Naive B cell (primary cell): ENCODE measurements at regions not wholly inside any gene's neighbourhood (a gene's known extent, or its start where the extent isn't known, plus 50 kb on each side); places are given as distances from the start of the nearest gene placed in this dataset.
"Not testable (repeated sequence)": the region's sequence is repeated elsewhere in the genome, so short reads cannot be mapped to it uniquely, and the experiment has no call there.

ENCODE experiments used
- ATAC-seq, 2 donors: fragments of 150-1000 bp; cut with Tn5 transposase; 2 replicates each; pipeline ENCODE4 v1.10.0; 2021; ENCODE audit warnings: low read depth in 2 of 2, mild to moderate bottlenecking in 2 of 2, moderate library complexity in 2 of 2
- DNase-seq: peaks from one replicate; pipeline ENCODE4 v3.0.0; 2022
- H3K27ac Mint-ChIP-seq, 6 donors: one replicate each; pipeline ENCODE4 v1.8.0; 2020 to 2022; ENCODE audit warnings: mild to moderate bottlenecking in 6 of 6, mixed read lengths in 6 of 6, moderate library complexity in 5 of 6, inconsistent platforms in 2 of 6
- H3K27me3 Mint-ChIP-seq, 3 donors: one replicate each; pipeline ENCODE4 v1.8.0; 2021 to 2022; ENCODE audit warnings: mixed read lengths in 3 of 3, mild to moderate bottlenecking in 1 of 3
- H3K36me3 Mint-ChIP-seq, 2 donors: one replicate each; pipeline ENCODE4 v1.8.0; 2020 to 2022; ENCODE audit warnings: mixed read lengths in 2 of 2, inconsistent platforms in 1 of 2, mild to moderate bottlenecking in 1 of 2
- H3K4me1 Mint-ChIP-seq, 3 donors: one replicate each; pipeline ENCODE4 v1.8.0; 2020 to 2022; ENCODE audit warnings: mixed read lengths in 3 of 3, inconsistent platforms in 1 of 3, mild to moderate bottlenecking in 1 of 3, moderate library complexity in 1 of 3
- H3K4me3 Mint-ChIP-seq, 8 donors: one replicate each; pipeline ENCODE4 v1.8.0; 2020 to 2022; ENCODE audit warnings: mild to moderate bottlenecking in 8 of 8, mixed read lengths in 8 of 8, moderate library complexity in 8 of 8, inconsistent platforms in 2 of 8
- H3K9me3 Mint-ChIP-seq, 7 donors: one replicate each; pipeline ENCODE4 v1.8.0; 2020 to 2022; ENCODE audit warnings: mixed read lengths in 7 of 7, mild to moderate bottlenecking in 5 of 7, inconsistent platforms in 2 of 7, moderate library complexity in 1 of 7

GRCh38 chr1:190881064-190881463, 403.4 kb upstream of the BRINP3 start:
- no peak for ATAC-seq
- Mint-ChIP-seq H3K4me3 (peak overlapping the region in 1 of 8 donors; percentile 63), H3K27me3 (no peaks in the 10 kb centered on the region), H3K27ac (no peak overlapping the region), H3K9me3 (peaks cover 0 to 3% (median 2%) of the 10 kb centered on the region in 7 donors), H3K36me3 (no peaks in the 10 kb centered on the region), H3K4me1 (no peaks in the 10 kb centered on the region)
- no peak for DNase-seq

DNA sequence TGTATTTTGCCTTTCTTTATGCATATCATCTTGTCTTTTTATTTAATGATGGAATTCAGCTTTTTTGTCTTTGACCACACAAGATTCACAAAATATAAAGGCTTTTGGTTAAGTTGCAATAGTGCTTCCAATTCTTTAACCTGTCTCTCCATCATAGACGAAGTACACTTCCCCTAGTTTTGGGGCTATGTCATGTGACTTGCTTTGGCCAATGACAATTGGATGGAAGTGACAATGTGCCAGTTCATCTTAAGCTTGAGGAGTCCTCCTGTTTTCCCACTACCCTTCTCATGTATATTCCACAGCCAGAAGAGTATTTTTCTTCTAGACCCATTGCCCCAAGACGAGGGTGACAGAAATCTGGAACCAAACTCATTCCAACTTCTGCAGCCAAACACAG, 419.6 kb upstream of the BRINP3 start:
- Mint-ChIP-seq H3K4me3 (no peak overlapping the region), H3K27me3 (no peaks in the 10 kb centered on the region), H3K36me3 (no peaks in the 10 kb centered on the region), H3K9me3 (peaks cover 0 to 14% (median 4%) of the 10 kb centered on the region in 7 donors), H3K27ac (no peak overlapping the region), H3K4me1 (no peaks in the 10 kb centered on the region)
- ATAC-seq (no peak), DNase-seq (no peak)

- Mint-ChIP-seq H3K27me3 (no peaks in the 10 kb centered on the region), H3K4me1 (no peaks in the 10 kb centered on the region), H3K9me3 (peaks cover 0 to 9% (median 2%) of the 10 kb centered on the region in 7 donors), H3K4me3 (no peak overlapping the region), H3K27ac (peak overlapping the region in 1 of 6 donors; percentile 46), H3K36me3 (no peaks in the 10 kb centered on the region)
- ATAC-seq (no peak), DNase-seq (no peak)
Observed at GRCh38 chr1:190904091-190904695, 426.5 kb upstream of the BRINP3 start.

DNA sequence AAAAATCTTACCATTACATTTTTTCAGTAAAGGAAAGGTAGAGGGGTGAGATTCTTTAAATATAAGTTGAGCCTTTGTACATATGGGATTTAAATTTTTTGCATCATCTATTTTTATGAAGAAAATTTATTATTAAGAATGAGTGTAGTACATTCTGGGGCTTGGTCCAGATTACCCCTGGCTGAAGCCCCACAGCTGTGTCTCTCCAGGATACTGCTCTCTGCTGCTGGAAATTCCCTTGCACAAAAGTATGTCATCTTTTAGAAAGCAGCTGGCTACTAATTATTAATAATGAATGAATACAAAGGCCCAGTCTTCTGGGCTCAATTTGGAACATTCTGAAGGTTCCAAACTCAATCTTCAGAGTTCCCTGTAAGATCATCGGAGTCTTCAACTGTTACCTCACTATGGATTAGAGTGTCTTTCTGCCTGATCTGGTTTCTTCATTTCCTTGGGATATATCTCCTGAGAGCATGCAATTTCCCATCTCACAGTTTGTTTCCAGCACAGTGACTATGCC, 428.6 kb upstream of the BRINP3 start:
- Mint-ChIP-seq H3K9me3 (peaks cover 0 to 4% (median 2%) of the 10 kb centered on the region in 7 donors), H3K4me3 (no peak overlapping the region), H3K27me3 (no peaks in the 10 kb centered on the region), H3K4me1 (no peaks in the 10 kb centered on the region), H3K27ac (no peak overlapping the region), H3K36me3 (no peaks in the 10 kb centered on the region)
- ATAC-seq (no peak), DNase-seq (no peak)

GRCh38 chr1:190908246-190908645, 430.6 kb upstream of the BRINP3 start:
- Mint-ChIP-seq H3K27ac (no peak overlapping the region), H3K36me3 (no peaks in the 10 kb centered on the region), H3K4me1 (no peaks in the 10 kb centered on the region), H3K27me3 (no peaks in the 10 kb centered on the region), H3K9me3 (peaks cover 0 to 10% (median 2%) of the 10 kb centered on the region in 7 donors), H3K4me3 (no peak overlapping the region)
- no peak for ATAC-seq
- no peak for DNase-seq

DNA sequence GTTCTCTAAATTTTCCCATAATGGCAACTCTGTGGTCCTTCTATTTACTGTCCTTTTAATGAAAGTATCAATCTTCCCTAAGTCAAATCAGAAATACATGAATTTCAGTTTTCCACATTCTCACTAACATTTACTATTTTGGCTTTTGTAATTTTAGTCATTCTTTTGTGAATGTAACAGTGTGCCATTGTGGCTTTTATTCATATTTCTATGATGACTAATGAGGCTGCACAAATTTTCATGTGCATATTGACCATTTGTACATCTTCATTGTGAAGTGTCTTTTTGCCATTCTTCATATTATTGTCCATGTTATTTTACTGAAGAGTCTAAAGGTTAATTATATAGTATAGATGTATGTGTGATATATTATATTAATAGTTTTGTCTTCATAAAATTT, 431.0 kb upstream of the BRINP3 start:
- ATAC-seq: no peak
- Mint-ChIP-seq H3K4me1 (no peaks in the 10 kb centered on the region), H3K27me3 (no peaks in the 10 kb centered on the region), H3K4me3 (no peak overlapping the region), H3K9me3 (peaks cover 0 to 15% (median 2%) of the 10 kb centered on the region in 7 donors), H3K36me3 (no peaks in the 10 kb centered on the region), H3K27ac (no peak overlapping the region)
- no peak for DNase-seq

DNA sequence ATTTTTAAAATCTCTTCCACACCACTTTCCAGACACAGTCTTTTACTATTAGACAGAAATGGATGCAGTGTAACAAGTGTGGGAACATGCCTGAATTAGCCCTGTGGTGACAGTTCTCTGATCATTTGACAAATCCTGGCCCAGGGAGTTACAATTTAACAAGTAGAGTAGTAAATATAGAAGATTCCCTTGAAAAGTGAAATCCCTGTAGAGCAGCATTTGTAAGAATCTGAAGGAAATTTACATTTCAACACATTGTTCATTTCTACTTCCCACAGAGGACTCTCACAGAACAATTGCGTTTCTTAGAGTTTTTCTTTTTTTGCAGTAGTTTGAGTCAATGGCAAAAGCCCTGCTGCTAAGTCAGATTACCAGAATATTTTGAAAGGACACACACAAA, 458.3 kb upstream of the BRINP3 start:
- DNase-seq: no peak
- H3K9me3 Mint-ChIP-seq: peaks cover 0 to 4% (median 0%) of the 10 kb centered on the region in 7 donors
- H3K36me3 Mint-ChIP-seq: no peaks in the 10 kb centered on the region
- H3K27me3 Mint-ChIP-seq: no peaks in the 10 kb centered on the region
- no peak for ATAC-seq
- no peaks in the 10 kb centered on the region for H3K4me1 Mint-ChIP-seq
- H3K27ac Mint-ChIP-seq: no peak overlapping the region
- no peak overlapping the region for H3K4me3 Mint-ChIP-seq

- no peak for DNase-seq
- H3K4me1 Mint-ChIP-seq: no peaks in the 10 kb centered on the region
- H3K27ac Mint-ChIP-seq: no peak overlapping the region
- ATAC-seq: no peak
- H3K36me3 Mint-ChIP-seq: no peaks in the 10 kb centered on the region
- peaks cover 0 to 4% (median 0%) of the 10 kb centered on the region in 7 donors for H3K9me3 Mint-ChIP-seq
- H3K4me3 Mint-ChIP-seq: no peak overlapping the region
- no peaks in the 10 kb centered on the region for H3K27me3 Mint-ChIP-seq
Observed at GRCh38 chr1:190936337-190936736, 458.7 kb upstream of the BRINP3 start.

DNA sequence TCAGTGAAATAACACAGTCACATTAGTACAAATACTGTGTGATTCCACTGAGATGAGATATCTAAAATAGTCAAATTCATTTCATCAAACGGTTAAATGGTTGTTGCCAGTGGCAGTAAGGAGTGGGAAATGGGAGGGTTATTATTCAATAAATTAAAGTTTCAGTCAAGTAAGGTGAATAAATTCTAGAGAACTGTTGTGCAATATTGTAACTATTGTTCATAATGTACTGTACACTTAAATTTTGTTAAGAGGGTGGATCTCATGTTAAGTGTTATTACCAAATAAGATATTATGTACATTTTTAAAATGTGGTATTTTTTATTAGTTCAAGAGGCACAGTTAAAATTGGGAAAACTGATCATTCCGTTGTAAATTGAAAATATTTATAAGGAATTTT, 463.3 kb upstream of the BRINP3 start:
- no peak for DNase-seq
- no peaks in the 10 kb centered on the region for H3K4me1 Mint-ChIP-seq
- no peaks in the 10 kb centered on the region for H3K36me3 Mint-ChIP-seq
- no peak for ATAC-seq
- no peak overlapping the region for H3K4me3 Mint-ChIP-seq
- H3K27me3 Mint-ChIP-seq: no peaks in the 10 kb centered on the region
- peaks cover 0 to 3% (median 0%) of the 10 kb centered on the region in 7 donors for H3K9me3 Mint-ChIP-seq
- peak overlapping the region in 1 of 6 donors; percentile 58 for H3K27ac Mint-ChIP-seq

DNA sequence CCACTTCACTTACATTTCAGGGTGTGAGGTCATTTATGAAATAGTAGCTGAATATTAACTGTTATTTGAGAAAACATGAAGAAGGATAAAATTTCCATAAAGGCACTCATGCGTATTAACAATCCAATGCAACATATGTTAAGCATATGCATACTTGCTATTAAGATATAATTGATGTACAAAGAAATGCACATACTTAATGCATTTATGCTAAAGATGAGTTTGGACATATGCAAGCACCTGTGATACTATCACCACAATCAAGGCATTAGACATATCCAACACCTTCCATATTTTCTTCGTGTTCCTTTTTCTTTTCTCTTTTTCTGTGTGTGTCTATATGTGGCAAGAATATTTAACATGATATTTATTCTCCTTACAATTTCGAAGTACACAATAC, 464.8 kb upstream of the BRINP3 start:
- H3K4me1 Mint-ChIP-seq: no peaks in the 10 kb centered on the region
- no peak for ATAC-seq

GRCh38 chr1:190943722-190944121, 466.1 kb upstream of the BRINP3 start:
- ATAC-seq, DNase-seq, H3K9me3 Mint-ChIP-seq, H3K4me1 Mint-ChIP-seq, H3K27me3 Mint-ChIP-seq, H3K4me3 Mint-ChIP-seq, H3K27ac Mint-ChIP-seq, H3K36me3 Mint-ChIP-seq: not testable (repeated sequence)

More for the DNA sequence above, 464.8 kb upstream of the BRINP3 start:
- Mint-ChIP-seq H3K27ac (no peak overlapping the region), H3K27me3 (no peaks in the 10 kb centered on the region), H3K9me3 (peaks cover 0 to 3% (median 0%) of the 10 kb centered on the region in 7 donors), H3K36me3 (no peaks in the 10 kb centered on the region), H3K4me3 (no peak overlapping the region)
- no peak for DNase-seq

DNA sequence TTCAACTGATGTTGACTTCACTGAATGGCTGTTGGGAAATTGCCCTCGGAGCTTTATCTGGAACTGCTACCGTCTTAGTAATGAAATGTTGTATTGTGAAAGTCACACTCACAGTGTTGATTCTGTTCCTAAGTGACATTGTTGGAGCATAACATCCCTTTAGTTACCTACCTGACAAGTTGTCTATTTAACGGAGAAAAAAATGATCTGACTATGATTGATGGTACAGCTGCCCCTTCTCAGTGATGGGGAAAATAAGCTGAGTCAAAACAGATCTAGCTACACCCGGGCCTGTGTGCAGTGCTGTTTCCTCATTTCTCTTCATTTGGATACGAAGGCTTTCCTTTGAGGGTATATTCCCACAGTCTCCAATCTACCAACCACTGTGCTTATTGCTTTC, 472.3 kb upstream of the BRINP3 start:
- no peaks in the 10 kb centered on the region for H3K36me3 Mint-ChIP-seq
- no peak for ATAC-seq
- peaks cover 0 to 7% (median 0%) of the 10 kb centered on the region in 7 donors for H3K9me3 Mint-ChIP-seq
- no peak for DNase-seq
- no peaks in the 10 kb centered on the region for H3K27me3 Mint-ChIP-seq
- H3K27ac Mint-ChIP-seq: no peak overlapping the region
- no peak overlapping the region for H3K4me3 Mint-ChIP-seq
- H3K4me1 Mint-ChIP-seq: no peaks in the 10 kb centered on the region

DNA sequence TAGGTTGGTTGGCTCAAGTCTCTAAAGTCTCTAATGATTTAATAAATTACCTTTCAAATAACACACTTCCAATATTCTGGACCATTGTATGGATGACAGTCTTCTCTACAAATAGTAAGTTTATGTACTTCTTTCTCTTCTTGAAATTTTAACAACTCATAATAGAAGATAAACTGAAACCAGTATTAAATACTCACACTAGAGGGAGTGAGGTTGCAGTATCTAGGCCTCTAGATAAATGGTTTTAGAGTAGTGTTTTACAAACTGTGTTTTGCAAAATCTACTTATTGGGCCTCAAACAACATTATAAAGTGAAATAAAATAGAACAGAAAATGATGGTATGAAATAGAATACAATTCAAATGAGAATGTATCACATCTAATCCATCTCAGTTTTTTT, 479.9 kb upstream of the BRINP3 start:
- no peaks in the 10 kb centered on the region for H3K27me3 Mint-ChIP-seq
- ATAC-seq: no peak

DNA sequence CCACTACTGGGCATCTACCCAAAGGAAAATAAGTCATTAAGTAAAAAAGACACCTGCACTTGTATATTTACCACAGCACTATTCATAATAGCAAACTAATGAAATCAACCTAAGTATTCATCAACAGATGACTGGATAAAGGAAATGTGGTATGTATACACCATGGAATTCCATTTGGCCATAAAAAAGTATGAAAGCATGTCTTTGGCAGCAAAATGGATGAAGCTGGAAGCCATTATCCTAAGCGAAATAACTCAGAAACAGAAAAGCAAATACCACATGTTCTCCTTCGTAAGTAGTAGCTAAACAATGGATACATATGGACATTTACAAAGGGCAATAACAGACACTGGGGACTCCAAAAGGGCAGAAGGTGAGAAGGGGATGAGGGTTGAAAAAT, 485.7 kb upstream of the BRINP3 start:
- H3K27ac Mint-ChIP-seq: no peak overlapping the region
- H3K4me1 Mint-ChIP-seq: no peaks in the 10 kb centered on the region
- no peaks in the 10 kb centered on the region for H3K36me3 Mint-ChIP-seq
- no peak overlapping the region for H3K4me3 Mint-ChIP-seq
- ATAC-seq (no peak), DNase-seq (no peak)
- no peaks in the 10 kb centered on the region for H3K27me3 Mint-ChIP-seq
- peaks cover 0 to 9% (median 0%) of the 10 kb centered on the region in 7 donors for H3K9me3 Mint-ChIP-seq

More for the DNA sequence above, 479.9 kb upstream of the BRINP3 start:
- no peaks in the 10 kb centered on the region for H3K4me1 Mint-ChIP-seq
- no peak overlapping the region for H3K4me3 Mint-ChIP-seq
- no peaks in the 10 kb centered on the region for H3K36me3 Mint-ChIP-seq
- DNase-seq: no peak
- peaks cover 0 to 9% (median 2%) of the 10 kb centered on the region in 7 donors for H3K9me3 Mint-ChIP-seq
- H3K27ac Mint-ChIP-seq: no peak overlapping the region
